HEK293 (cell line): ENCODE measurements at regions not wholly inside any gene's neighbourhood (a gene's known extent, or its start where the extent isn't known, plus 50 kb on each side); places are given as distances from the start of the nearest gene placed in this dataset.

Experiments used
- ATF2 ChIP-seq: fragments of 450-650 bp; formaldehyde crosslinking; IDR thresholded peaks from 2 replicates; pipeline ENCODE4 v1.5.1; 2016; ENCODE audit warnings: missing biosample characterization, missing genetic modification characterization, low read depth
- CTCF ChIP-seq: fragments of 450-650 bp; formaldehyde crosslinking; IDR thresholded peaks from 2 replicates; pipeline ENCODE4 v1.5.1; 2016; ENCODE audit warnings: missing biosample characterization, missing genetic modification characterization
- KLF10 ChIP-seq: fragments of 450-650 bp; IDR thresholded peaks from 2 replicates; pipeline ENCODE4 v1.5.1; 2018; ENCODE audit warnings: missing biosample characterization, mild to moderate bottlenecking, missing genetic modification characterization
- ZBTB17 ChIP-seq: fragments of 450-650 bp; formaldehyde crosslinking; IDR thresholded peaks from 2 replicates; pipeline ENCODE4 v1.5.1; 2016; ENCODE audit warnings: missing biosample characterization, missing genetic modification characterization
- ZNF223 ChIP-seq: fragments of 450-650 bp; formaldehyde crosslinking; IDR thresholded peaks from 2 replicates; pipeline ENCODE4 v1.5.1; 2016; ENCODE audit warnings: missing biosample characterization, missing genetic modification characterization
- ZNF521 ChIP-seq: fragments of 450-650 bp; formaldehyde crosslinking; IDR thresholded peaks from 2 replicates; pipeline ENCODE4 v1.5.1; 2017; ENCODE audit warnings: missing biosample characterization, mild to moderate bottlenecking, missing genetic modification characterization
- ZNF555 ChIP-seq: fragments of 450-650 bp; formaldehyde crosslinking; conservative IDR thresholded peaks from 2 replicates; pipeline ENCODE4 v1.5.1; 2017; ENCODE audit warnings: missing biosample characterization, mild to moderate bottlenecking, missing genetic modification characterization, inconsistent platforms
- ZNF560 ChIP-seq: fragments of 450-650 bp; formaldehyde crosslinking; IDR thresholded peaks from 2 replicates; pipeline ENCODE4 v1.5.1; 2017; ENCODE audit warnings: missing biosample characterization, missing genetic modification characterization, borderline replicate concordance
- ZNF600 ChIP-seq: fragments of 450-650 bp; formaldehyde crosslinking; IDR thresholded peaks from 2 replicates; pipeline ENCODE4 v1.5.1; 2016; ENCODE audit warnings: missing biosample characterization, missing genetic modification characterization
- ZNF704 ChIP-seq: fragments of 450-650 bp; formaldehyde crosslinking; IDR thresholded peaks from 2 replicates; pipeline ENCODE4 v1.5.1; 2016; ENCODE audit warnings: missing biosample characterization, missing genetic modification characterization
- ZNF843 ChIP-seq: fragments of 450-650 bp; formaldehyde crosslinking; IDR thresholded peaks from 2 replicates; pipeline ENCODE4 v1.5.1; 2016; ENCODE audit warnings: missing biosample characterization, missing genetic modification characterization
- ZSCAN23 ChIP-seq: fragments of 450-650 bp; formaldehyde crosslinking; IDR thresholded peaks from 2 replicates; pipeline ENCODE4 v1.5.1; 2016; ENCODE audit warnings: missing biosample characterization, missing genetic modification characterization
- TF ChIP-seq, protein P1 (sequence below): fragments of 450-650 bp; formaldehyde crosslinking; IDR thresholded peaks from 2 replicates; pipeline ENCODE4 v1.5.1; 2016; ENCODE audit warnings: missing biosample characterization, missing genetic modification characterization

DNA sequence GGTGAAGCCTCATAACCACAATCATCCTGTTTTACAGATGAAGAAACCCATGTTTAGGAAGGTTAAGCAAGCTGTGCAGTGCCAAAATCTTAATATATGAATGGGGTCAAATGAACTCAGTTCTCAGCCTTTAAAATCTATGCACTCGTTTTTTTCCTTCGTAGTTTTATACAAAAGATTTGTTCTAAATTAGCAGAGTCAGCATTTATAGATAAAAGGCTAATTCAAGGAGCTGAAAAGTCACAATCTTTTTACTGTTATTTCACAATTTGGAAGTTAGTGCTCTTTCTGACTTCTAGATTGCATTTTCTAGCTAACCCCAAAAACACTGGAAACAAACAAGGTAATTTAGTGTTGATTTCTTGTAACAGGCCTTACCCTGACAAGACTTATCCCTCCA, 766.9 kb upstream of the ADGRL4 start:
- TF ChIP-seq ZNF560: no peak
- TF ChIP-seq KLF10 (tag by site-specific recombination): no peak
- TF ChIP-seq ATF2 (tag by site-specific recombination): no peak
- TF ChIP-seq CTCF (tag by site-specific recombination): no peak
- no peak for TF ChIP-seq ZNF600 (tag by site-specific recombination)
- TF ChIP-seq ZNF555 (tag by site-specific recombination): no peak
- TF ChIP-seq ZNF521 (tag by site-specific recombination): no peak
- no peak for TF ChIP-seq ZNF223 (tag by site-specific recombination)
- TF ChIP-seq, protein P1, sequence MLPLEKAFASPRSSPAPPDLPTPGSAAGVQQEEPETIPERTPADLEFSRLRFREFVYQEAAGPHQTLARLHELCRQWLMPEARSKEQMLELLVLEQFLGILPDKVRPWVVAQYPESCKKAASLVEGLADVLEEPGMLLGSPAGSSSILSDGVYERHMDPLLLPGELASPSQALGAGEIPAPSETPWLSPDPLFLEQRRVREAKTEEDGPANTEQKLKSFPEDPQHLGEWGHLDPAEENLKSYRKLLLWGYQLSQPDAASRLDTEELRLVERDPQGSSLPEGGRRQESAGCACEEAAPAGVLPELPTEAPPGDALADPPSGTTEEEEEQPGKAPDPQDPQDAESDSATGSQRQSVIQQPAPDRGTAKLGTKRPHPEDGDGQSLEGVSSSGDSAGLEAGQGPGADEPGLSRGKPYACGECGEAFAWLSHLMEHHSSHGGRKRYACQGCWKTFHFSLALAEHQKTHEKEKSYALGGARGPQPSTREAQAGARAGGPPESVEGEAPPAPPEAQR (tag by site-specific recombination): no peak
- no peak for TF ChIP-seq ZNF843 (tag by site-specific recombination)
- no peak for TF ChIP-seq ZBTB17 (tag by site-specific recombination)
- no peak for TF ChIP-seq ZNF704
- no peak for TF ChIP-seq ZSCAN23 (tag by site-specific recombination)
